Astrocyte (in vitro differentiated cells and primary cell): ENCODE measurements at regions not wholly inside any gene's neighbourhood (a gene's known extent, or its start where the extent isn't known, plus 50 kb on each side); places are given as distances from the start of the nearest gene placed in this dataset.

Experiments used
- CTCF ChIP-seq: IDR thresholded peaks from 2 replicates; pipeline ENCODE4 v1.5.1; 2011; ENCODE audit warnings: low read depth, mild to moderate bottlenecking, inconsistent platforms, low read length, moderate library complexity; ENCODE audit not compliant: insufficient read depth
- EZH2 ChIP-seq: IDR thresholded peaks from 2 replicates; pipeline ENCODE4 v1.6.1; 2012; ENCODE audit warnings: mild to moderate bottlenecking, low read length, inconsistent platforms; ENCODE audit not compliant: insufficient read depth

DNA sequence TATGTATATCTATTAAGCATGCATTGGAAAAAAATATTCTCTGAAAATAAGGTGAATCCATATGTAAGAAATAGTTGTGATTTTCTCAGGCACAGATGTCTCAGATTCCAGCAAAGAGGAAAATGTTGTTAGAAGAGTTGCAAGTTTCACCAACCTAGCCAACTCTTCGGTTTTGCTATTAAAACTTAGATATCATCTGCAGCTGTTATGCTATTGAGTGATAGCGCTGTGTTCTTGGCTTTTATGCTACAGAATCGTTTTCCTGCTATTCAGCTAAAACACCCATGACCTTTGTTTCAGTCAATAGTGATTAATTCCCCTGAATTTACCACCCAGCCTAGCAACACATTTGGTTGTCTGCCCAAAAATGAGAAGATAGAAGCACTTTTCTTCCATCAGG lies 795.6 kb upstream of the ANO3 start:
- TF ChIP-seq CTCF = no peak
- TF ChIP-seq EZH2 = no peak
